ENCODE measurements at regions not wholly inside any gene's neighbourhood (a gene's known extent, or its start where the extent isn't known, plus 50 kb on each side); places are given as distances from the start of the nearest gene placed in this dataset.

DNA sequence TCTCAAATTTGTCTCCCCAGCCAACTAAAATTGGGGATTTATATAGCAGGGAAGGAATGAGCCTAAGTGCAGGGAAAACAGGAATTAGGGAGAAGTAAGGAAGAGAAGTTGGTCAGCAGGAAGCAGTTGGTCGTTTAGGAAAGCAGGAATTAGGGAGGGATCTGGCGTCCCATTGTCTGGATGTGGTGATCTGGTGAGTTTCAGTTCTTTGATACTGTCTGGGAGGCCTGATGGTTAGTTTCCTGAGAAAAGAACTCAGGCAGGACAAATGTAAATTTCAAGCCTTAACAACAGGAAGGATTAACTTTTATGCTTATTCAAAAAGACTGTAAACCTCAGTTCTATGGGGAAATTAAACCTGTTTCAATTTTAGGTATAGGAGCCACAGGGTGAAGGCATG lies 116.2 kb upstream of the PRL start:
- no peak overlapping the region for H3K4me3 ChIP-seq
- H3K4me1 ChIP-seq = no peaks in the 10 kb centered on the region
- WGBS (ENCODE audit: insufficient coverage, low coverage, low lambda C conversion rate, missing lambda C conversion rate) = 48% methylated on average over 2 of the region's 2 CpGs
- H3K36me3 ChIP-seq = no peaks in the 10 kb centered on the region
- DNase-seq (no peak), ATAC-seq (no peak)
- H3K27ac ChIP-seq = no peak overlapping the region
- no peaks in the 10 kb centered on the region for H3K27me3 ChIP-seq
- TF ChIP-seq POLR2A (IDR thresholded peaks at IDR 0.05) = no peak
- intact Hi-C loops (cut with DNase I) = no loop called here
- no peaks in the 10 kb centered on the region for H3K9me3 ChIP-seq

DNA sequence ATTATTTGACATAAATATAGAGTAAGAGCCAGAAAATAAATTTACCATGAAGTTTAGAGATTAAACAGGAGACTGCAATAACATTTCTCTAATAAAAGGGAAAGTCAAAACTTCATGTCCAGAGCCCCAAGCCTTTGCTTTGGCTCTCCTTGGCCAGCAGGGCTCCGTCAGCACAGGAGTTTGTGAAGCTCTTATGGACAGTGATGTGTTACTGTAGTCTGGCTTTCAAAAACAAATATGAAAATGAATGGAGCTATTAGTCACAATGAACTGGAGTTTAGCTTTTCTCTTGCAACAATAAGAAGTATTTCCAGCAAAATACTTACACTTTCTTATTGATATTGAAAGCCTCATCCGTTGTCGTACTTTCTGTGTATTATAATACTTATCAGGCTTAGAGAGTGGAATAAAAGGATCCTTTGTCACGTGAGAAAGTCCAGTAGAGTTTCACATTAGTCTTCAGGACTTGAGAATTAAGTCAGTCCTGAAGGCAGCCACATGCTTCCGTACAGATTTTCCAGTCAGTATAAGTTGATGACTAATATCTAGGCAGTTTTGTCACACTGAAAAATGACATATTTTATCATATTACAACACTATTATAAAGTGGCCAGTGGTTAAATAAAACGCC lies 117.0 kb upstream of the PRL start:
- DNase-seq (no peak), ATAC-seq (no peak)
- WGBS (ENCODE audit: insufficient coverage, low coverage, low lambda C conversion rate, missing lambda C conversion rate) = 41% methylated on average over 6 of the region's 6 CpGs
- H3K4me1 ChIP-seq = no peaks in the 10 kb centered on the region
- H3K36me3 ChIP-seq = no peaks in the 10 kb centered on the region
- no peak overlapping the region for H3K4me3 ChIP-seq
- TF ChIP-seq, protein P1, sequence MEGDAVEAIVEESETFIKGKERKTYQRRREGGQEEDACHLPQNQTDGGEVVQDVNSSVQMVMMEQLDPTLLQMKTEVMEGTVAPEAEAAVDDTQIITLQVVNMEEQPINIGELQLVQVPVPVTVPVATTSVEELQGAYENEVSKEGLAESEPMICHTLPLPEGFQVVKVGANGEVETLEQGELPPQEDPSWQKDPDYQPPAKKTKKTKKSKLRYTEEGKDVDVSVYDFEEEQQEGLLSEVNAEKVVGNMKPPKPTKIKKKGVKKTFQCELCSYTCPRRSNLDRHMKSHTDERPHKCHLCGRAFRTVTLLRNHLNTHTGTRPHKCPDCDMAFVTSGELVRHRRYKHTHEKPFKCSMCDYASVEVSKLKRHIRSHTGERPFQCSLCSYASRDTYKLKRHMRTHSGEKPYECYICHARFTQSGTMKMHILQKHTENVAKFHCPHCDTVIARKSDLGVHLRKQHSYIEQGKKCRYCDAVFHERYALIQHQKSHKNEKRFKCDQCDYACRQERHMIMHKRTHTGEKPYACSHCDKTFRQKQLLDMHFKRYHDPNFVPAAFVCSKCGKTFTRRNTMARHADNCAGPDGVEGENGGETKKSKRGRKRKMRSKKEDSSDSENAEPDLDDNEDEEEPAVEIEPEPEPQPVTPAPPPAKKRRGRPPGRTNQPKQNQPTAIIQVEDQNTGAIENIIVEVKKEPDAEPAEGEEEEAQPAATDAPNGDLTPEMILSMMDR (IDR thresholded peaks at IDR 0.05) = no peak
- no peak for TF ChIP-seq POLR2A (IDR thresholded peaks at IDR 0.05)
- intact Hi-C loops (cut with DNase I) = no loop called here
- H3K27me3 ChIP-seq = no peaks in the 10 kb centered on the region
- H3K9me3 ChIP-seq = no peaks in the 10 kb centered on the region
- no peak overlapping the region for H3K27ac ChIP-seq

DNA sequence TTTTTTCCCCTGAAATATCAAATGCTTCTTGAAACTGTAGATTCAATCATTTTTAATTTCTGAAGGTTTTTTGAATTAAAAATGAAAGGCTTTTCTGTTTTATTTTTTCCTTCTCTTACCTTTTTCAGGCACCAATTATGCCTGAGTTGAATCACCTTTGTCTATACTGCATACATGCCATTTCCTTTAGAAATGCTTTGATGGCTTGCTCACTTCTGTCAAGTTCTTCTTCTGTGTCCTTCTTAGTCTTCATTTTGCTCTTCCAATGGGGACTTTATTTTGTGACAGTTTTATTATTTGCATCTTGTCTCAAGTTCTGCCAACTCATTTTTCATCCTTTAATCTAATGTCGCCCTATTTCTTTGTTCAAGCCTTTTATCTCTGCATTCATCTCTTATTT lies 121.9 kb upstream of the PRL start:
- 57% methylated on average over 1 of the region's 1 CpG for WGBS (ENCODE audit: insufficient coverage, low coverage, low lambda C conversion rate, missing lambda C conversion rate)
- Histone ChIP-seq H3K36me3 (no peaks in the 10 kb centered on the region), H3K27me3 (no peaks in the 10 kb centered on the region), H3K9me3 (no peaks in the 10 kb centered on the region), H3K4me3 (no peak overlapping the region), H3K4me1 (no peaks in the 10 kb centered on the region), H3K27ac (no peak overlapping the region)
- DNase-seq (no peak), ATAC-seq (no peak)
- TF ChIP-seq, protein P1 (IDR thresholded peaks at IDR 0.05) = no peak
- TF ChIP-seq POLR2A (IDR thresholded peaks at IDR 0.05) = no peak
- intact Hi-C loops (cut with DNase I) = no loop called here

DNA sequence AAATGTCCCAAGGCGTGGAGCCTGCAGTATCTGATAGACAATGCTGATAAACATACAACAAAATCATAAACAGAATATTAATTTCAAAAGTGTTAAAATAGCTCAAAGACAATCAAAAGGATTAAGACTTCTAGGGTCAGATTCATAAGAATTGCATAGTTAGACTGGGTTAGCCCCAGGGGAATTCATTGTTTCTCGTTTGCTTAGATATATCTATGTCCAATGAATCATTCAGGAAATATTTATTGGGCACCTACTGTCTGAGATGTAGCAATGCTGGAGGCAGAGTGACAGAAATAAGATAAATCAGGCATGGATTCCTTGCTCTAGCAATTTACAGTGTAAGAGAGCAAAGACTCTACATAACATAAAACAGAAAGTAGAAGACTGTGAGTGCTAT lies 124.4 kb upstream of the PRL start:
- WGBS (ENCODE audit: insufficient coverage, low coverage, low lambda C conversion rate, missing lambda C conversion rate) = 64% methylated on average over 2 of the region's 2 CpGs
- DNase-seq = no peak
- intact Hi-C loops (cut with DNase I) = no loop called here
- H3K4me1 ChIP-seq = no peaks in the 10 kb centered on the region
- no peaks in the 10 kb centered on the region for H3K36me3 ChIP-seq
- no peaks in the 10 kb centered on the region for H3K9me3 ChIP-seq
- ATAC-seq = no peak
- H3K27me3 ChIP-seq = no peaks in the 10 kb centered on the region
- TF ChIP-seq POLR2A (IDR thresholded peaks at IDR 0.05) = no peak
- TF ChIP-seq, protein P1 (IDR thresholded peaks at IDR 0.05) = no peak
- H3K27ac ChIP-seq = no peak overlapping the region
- no peak overlapping the region for H3K4me3 ChIP-seq

DNA sequence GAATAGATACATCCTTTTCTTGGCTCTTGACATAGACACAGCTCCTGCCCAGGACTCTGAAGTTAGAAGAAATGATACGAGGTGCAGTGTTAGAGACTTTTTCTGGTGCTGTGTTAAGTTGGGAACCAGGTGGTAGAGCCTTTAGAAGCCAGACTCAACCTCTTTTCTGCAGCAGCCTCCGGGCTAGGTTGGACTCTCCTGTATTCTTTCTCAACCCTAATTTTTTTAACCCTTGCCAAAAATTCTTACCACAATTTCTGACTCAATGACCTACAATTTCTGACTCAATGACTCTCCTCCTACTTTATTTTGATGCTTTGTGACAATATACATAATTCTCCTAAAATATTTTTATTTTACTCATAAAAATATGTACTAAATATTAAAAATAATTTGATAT lies 127.4 kb upstream of the PRL start:
- no peak for TF ChIP-seq POLR2A (IDR thresholded peaks at IDR 0.05)
- TF ChIP-seq, protein P1 (IDR thresholded peaks at IDR 0.05) = no peak
- Histone ChIP-seq H3K4me3 (no peak overlapping the region), H3K4me1 (no peaks in the 10 kb centered on the region), H3K27me3 (no peaks in the 10 kb centered on the region), H3K27ac (no peak overlapping the region), H3K9me3 (no peaks in the 10 kb centered on the region), H3K36me3 (no peaks in the 10 kb centered on the region)
- WGBS (ENCODE audit: insufficient coverage, low coverage, low lambda C conversion rate, missing lambda C conversion rate) = 65% methylated on average over 2 of the region's 2 CpGs
- intact Hi-C loops (cut with DNase I) = no loop called here
- DNase-seq = no peak
- ATAC-seq = no peak

All from right lobe of liver (tissue), 6 donors.